CD14-positive monocyte (primary cell): ENCODE measurements at regions not wholly inside any gene's neighbourhood (a gene's known extent, or its start where the extent isn't known, plus 50 kb on each side); places are given as distances from the start of the nearest gene placed in this dataset.

Source experiments
- DNase-seq, 3 donors: peaks; one replicate each; pipeline ENCODE4 v3.0.0-alpha.2; 2011 to 2022
- H2AFZ ChIP-seq: 2 replicates; pipeline ENCODE4 v1.6.0; 2012; ENCODE audit warnings: mild to moderate bottlenecking, low read depth, low read length, inconsistent platforms; ENCODE audit not compliant: insufficient read depth, poor library complexity, severe bottlenecking
- H3K27ac ChIP-seq, 2 donors: 1 replicate in 1 of 2; 2 replicates in 1 of 2; pipeline ENCODE4 v1.5.1; 2012 to 2013; ENCODE audit warnings: low read length in 2 of 2, control low read depth in 1 of 2, inconsistent platforms in 1 of 2, low read depth in 1 of 2, mild to moderate bottlenecking in 1 of 2
- H3K27me3 ChIP-seq, 2 donors: one replicate each; pipeline versions ENCODE4 v1.6.0 to v1.6.1; 2011 to 2013; ENCODE audit warnings: low read length in 2 of 2; ENCODE audit not compliant: control insufficient read depth in 2 of 2, insufficient read depth in 2 of 2
- H3K36me3 ChIP-seq, 2 donors: replicated peaks in 1 of 2; 1 replicate in 1 of 2; 2 replicates in 1 of 2; pipeline versions ENCODE4 v1.5.1 to v1.6.1; 2012 to 2013; ENCODE audit warnings: low read length in 2 of 2, control low read depth in 1 of 2, inconsistent platforms in 1 of 2, mild to moderate bottlenecking in 1 of 2; ENCODE audit not compliant: insufficient read depth in 2 of 2, control insufficient read depth in 1 of 2
- H3K4me1 ChIP-seq, 2 donors: 1 replicate in 1 of 2; 2 replicates in 1 of 2; pipeline versions ENCODE4 v1.5.1 to v1.6.1; 2012 to 2013; ENCODE audit warnings: low read length in 2 of 2, control low read depth in 1 of 2, inconsistent platforms in 1 of 2, mild to moderate bottlenecking in 1 of 2, moderate library complexity in 1 of 2; ENCODE audit not compliant: insufficient read depth in 2 of 2, control insufficient read depth in 1 of 2
- H3K4me2 ChIP-seq: replicated peaks from 2 replicates; pipeline ENCODE3; 2012; ENCODE audit warnings: low read length, moderate library complexity, mild to moderate bottlenecking; ENCODE audit not compliant: poor library complexity, severe bottlenecking; ENCODE audit errors: extremely low read depth
- H3K4me3 ChIP-seq, 3 experiments: fragments of 200-600 bp in 1 of 3; sonication (generic) in 1 of 3; replicated peaks in 1 of 3; 1 replicate in 2 of 3; 2 replicates in 1 of 3; pipeline ENCODE4 v1.5.1; 2011 to 2013; ENCODE audit warnings: low read length in 3 of 3, mild to moderate bottlenecking in 3 of 3, control low read depth in 2 of 3, low read depth in 2 of 3, inconsistent platforms in 1 of 3, moderate library complexity in 1 of 3
- H3K79me2 ChIP-seq: 2 replicates; pipeline ENCODE4 v1.6.0; 2012; ENCODE audit warnings: mild to moderate bottlenecking, control low read depth, inconsistent platforms, low read length, moderate library complexity; ENCODE audit not compliant: insufficient read depth
- H3K9ac ChIP-seq: 2 replicates; pipeline ENCODE4 v1.6.0; 2017; ENCODE audit warnings: low read length, mild to moderate bottlenecking; ENCODE audit not compliant: insufficient read depth, poor library complexity, severe bottlenecking
- H3K9me3 ChIP-seq, 2 donors: replicated peaks in 1 of 2; 1 replicate in 1 of 2; 2 replicates in 1 of 2; pipeline versions ENCODE4 v1.5.1 to v1.6.1; 2012 to 2013; ENCODE audit warnings: low read length in 2 of 2, control low read depth in 1 of 2; ENCODE audit not compliant: control insufficient read depth in 1 of 2, insufficient read depth in 1 of 2
- H4K20me1 ChIP-seq: 2 replicates; pipeline ENCODE4 v1.6.0; 2012; ENCODE audit warnings: mild to moderate bottlenecking, low read length, control low read depth, moderate library complexity; ENCODE audit not compliant: insufficient read depth
- H3K27ac Mint-ChIP-seq, 7 donors: one replicate each; pipeline ENCODE4 v1.8.0; 2020; ENCODE audit warnings: mild to moderate bottlenecking in 7 of 7, mixed read lengths in 7 of 7, moderate library complexity in 6 of 7, inconsistent platforms in 2 of 7
- H3K27me3 Mint-ChIP-seq, 3 donors: one replicate each; pipeline ENCODE4 v1.8.0; 2021 to 2022; ENCODE audit warnings: low read depth in 3 of 3, mild to moderate bottlenecking in 3 of 3, mixed read lengths in 3 of 3, moderate library complexity in 3 of 3, inconsistent platforms in 1 of 3
- H3K36me3 Mint-ChIP-seq, 2 donors: one replicate each; pipeline ENCODE4 v1.8.0; 2020; ENCODE audit warnings: mixed read lengths in 2 of 2, inconsistent platforms in 1 of 2, mild to moderate bottlenecking in 1 of 2
- H3K4me1 Mint-ChIP-seq: one replicate; pipeline ENCODE4 v1.8.0; 2020; ENCODE audit warnings: mild to moderate bottlenecking, mixed read lengths
- H3K4me3 Mint-ChIP-seq, 2 donors: one replicate each; pipeline ENCODE4 v1.8.0; 2020; ENCODE audit warnings: mild to moderate bottlenecking in 2 of 2, mixed read lengths in 2 of 2, moderate library complexity in 1 of 2
- H3K9me3 Mint-ChIP-seq, 7 donors: one replicate each; pipeline ENCODE4 v1.8.0; 2020 to 2022; ENCODE audit warnings: mixed read lengths in 7 of 7, mild to moderate bottlenecking in 6 of 7, moderate library complexity in 6 of 7, inconsistent platforms in 2 of 7
- CTCF ChIP-seq: fragments of 200-600 bp; IDR thresholded peaks from one replicate; pipeline ENCODE4 v1.8.0; 2022; ENCODE audit warnings: antibody characterized with exemption, mild to moderate bottlenecking
- WGBS: methylation state at CpG from one replicate; pipeline ENCODE4 v1.1.5; 2013; ENCODE audit warnings: missing lambda C conversion rate; ENCODE audit not compliant: insufficient coverage; 5-methylcytosine and 5-hydroxymethylcytosine counted together
- intact Hi-C, 2 donors: fragments of 100-400 bp; cut with micrococcal nuclease; formaldehyde crosslinking; loops; one replicate each; pipeline versions ENCODE4 v1.15.0 to v1.15.1; 2023

GRCh38 chr5:23820765-23821471 is 313.5 kb downstream of the PRDM9 start:
- no peak overlapping the region for H3K4me2 ChIP-seq
- intact Hi-C loops, result no loop called here
- no peak overlapping the region for H3K4me3 Mint-ChIP-seq
- no peak overlapping the region for H3K27ac Mint-ChIP-seq
- no peaks in the 10 kb centered on the region for H3K4me1 Mint-ChIP-seq
- H3K27ac ChIP-seq, result no peak overlapping the region
- H3K9me3 Mint-ChIP-seq, result no peaks in the 10 kb centered on the region
- 100% methylated on average over 2 of the region's 5 CpGs for WGBS
- H4K20me1 ChIP-seq, result no peaks in the 10 kb centered on the region
- H3K36me3 ChIP-seq, result no peaks in the 10 kb centered on the region
- DNase-seq, result no peak
- H3K4me1 ChIP-seq, result no peaks in the 10 kb centered on the region
- H3K9me3 ChIP-seq, result no peaks in the 10 kb centered on the region
- H3K9ac ChIP-seq, result no peak overlapping the region
- no peak for TF ChIP-seq CTCF
- H3K27me3 Mint-ChIP-seq, result no peaks in the 10 kb centered on the region
- H2AFZ ChIP-seq, result no peak overlapping the region
- H3K27me3 ChIP-seq, result no peaks in the 10 kb centered on the region
- H3K36me3 Mint-ChIP-seq, result no peaks in the 10 kb centered on the region
- no peak overlapping the region for H3K4me3 ChIP-seq
- H3K79me2 ChIP-seq, result no peaks in the 10 kb centered on the region

GRCh38 chr5:23823521-23823920 is 316.1 kb downstream of the PRDM9 start:
- Histone ChIP-seq H4K20me1 (no peaks in the 10 kb centered on the region), H3K27me3 (no peaks in the 10 kb centered on the region), H3K4me3 (no peak overlapping the region), H3K4me1 (no peaks in the 10 kb centered on the region), H3K9ac (no peak overlapping the region), H3K27ac (no peak overlapping the region), H3K4me2 (no peak overlapping the region), H3K79me2 (no peaks in the 10 kb centered on the region), H3K9me3 (no peaks in the 10 kb centered on the region), H3K36me3 (no peaks in the 10 kb centered on the region), H2AFZ (no peak overlapping the region)
- no peak overlapping the region for H3K27ac Mint-ChIP-seq
- no peaks in the 10 kb centered on the region for H3K27me3 Mint-ChIP-seq
- H3K4me1 Mint-ChIP-seq, result no peaks in the 10 kb centered on the region
- DNase-seq, result no peak
- H3K4me3 Mint-ChIP-seq, result no peak overlapping the region
- no peak for TF ChIP-seq CTCF
- 90% methylated on average over 8 of the region's 8 CpGs for WGBS
- intact Hi-C loops, result no loop called here
- peaks cover 0 to 2% (median 0%) of the 10 kb centered on the region in 7 donors for H3K9me3 Mint-ChIP-seq
- no peaks in the 10 kb centered on the region for H3K36me3 Mint-ChIP-seq
